GM18507 (cell line): ENCODE measurements at regions not wholly inside any gene's neighbourhood (a gene's known extent, or its start where the extent isn't known, plus 50 kb on each side); places are given as distances from the start of the nearest gene placed in this dataset.
"Not testable (repeated sequence)": the region's sequence is repeated elsewhere in the genome, so short reads cannot be mapped to it uniquely, and the experiment has no call there.

Experiments
- DNase-seq: peaks from one replicate; pipeline ENCODE4 v3.0.0; 2011; ENCODE audit warnings: low read depth; ENCODE audit not compliant: insufficient read length; ENCODE audit errors: extremely low spot score
- FAIRE-seq: peaks from 2 replicates; lab custom pipeline; 2011; peaks lifted over from hg19 to GRCh38; lab: Jason Lieb, UNC

DNA sequence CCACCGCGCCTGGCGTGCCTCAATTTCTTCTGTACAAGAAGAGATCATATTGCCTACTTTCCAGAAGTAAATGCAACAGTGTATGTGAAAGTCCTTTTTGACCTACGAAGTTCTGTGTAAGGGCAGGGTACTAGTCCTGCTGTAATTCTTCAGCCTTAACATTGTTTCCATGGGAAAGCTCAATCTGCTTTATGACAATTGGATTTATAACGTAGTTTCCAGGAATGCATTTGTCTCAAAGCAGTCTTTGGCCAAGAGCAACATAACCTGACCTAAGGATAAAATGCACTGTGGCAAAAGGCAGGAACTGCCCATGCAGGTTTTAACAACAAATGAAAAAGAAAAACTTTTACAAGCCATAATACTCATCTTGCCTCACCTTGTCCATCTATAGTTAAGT, 108.1 kb upstream of the PODXL start:
- no peak for FAIRE-seq
- DNase-seq, result no peak

DNA sequence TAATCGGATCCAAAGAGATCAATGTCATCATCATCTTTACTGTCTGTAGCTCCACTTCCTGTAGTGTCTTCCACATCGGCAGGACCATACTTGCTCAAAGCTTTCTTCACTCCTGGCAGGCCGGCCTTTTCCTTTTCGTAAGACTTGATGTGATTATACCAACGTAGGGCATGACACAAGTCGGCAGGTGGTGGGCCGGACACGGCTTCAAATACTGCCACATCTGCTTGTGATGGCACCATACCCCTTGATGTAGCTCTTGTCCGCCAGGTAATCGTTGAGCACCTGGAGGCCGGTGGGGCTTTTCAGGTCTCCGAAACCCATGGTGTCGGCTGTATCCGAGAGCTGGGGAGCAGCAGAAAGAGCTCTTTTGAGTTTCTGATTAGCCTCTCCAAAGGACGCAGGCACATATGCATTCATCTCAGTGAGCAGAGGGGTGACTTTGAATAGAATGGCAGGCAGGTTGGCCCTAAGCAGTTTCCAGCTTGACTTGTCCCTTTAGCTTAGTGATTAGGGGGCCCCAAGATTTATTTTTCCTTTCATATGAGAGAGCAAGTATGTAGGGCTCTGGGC, 106.0 kb upstream of the PODXL start:
- not testable (repeated sequence) for FAIRE-seq, DNase-seq

- DNase-seq (no peak), FAIRE-seq (no peak)
Measured at GRCh38 chr7:131657881-131658280, 101.5 kb upstream of the PODXL start.

GRCh38 chr7:131656980-131657723, 100.7 kb upstream of the PODXL start:
- FAIRE-seq (no peak), DNase-seq (no peak)

DNA sequence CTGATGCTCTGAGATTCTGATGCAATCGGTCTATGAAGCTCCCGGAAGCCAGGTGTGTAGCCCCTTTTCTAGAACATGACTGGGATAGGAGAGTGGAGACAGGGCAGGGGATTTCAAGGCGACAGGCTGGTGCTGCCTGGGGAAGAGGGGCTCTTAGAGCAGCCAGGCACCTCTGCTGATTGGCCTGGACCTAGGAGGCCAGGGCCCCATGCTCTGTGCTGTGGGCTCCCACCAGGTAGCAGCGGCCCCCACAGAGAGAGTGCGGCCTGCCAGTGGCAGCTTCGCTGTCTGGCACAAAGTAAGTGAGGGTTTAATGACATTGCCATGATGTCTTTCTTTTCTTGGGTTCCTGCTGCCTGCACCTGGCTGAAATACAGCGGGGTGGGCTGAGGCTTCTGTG, 99.4 kb upstream of the PODXL start:
- no peak for DNase-seq
- no peak for FAIRE-seq

GRCh38 chr7:131655447-131655846, 99.0 kb upstream of the PODXL start:
- no peak for FAIRE-seq
- DNase-seq, result no peak

GRCh38 chr7:131654668-131655326, 98.4 kb upstream of the PODXL start:
- peak; percentile 59 for FAIRE-seq

GRCh38 chr7:131654249-131654558, 97.8 kb upstream of the PODXL start:
- FAIRE-seq (no peak), DNase-seq (no peak)

More at GRCh38 chr7:131654668-131655326, 98.4 kb upstream of the PODXL start:
- DNase-seq, result peak; percentile 81

GRCh38 chr7:131653418-131654248, 97.2 kb upstream of the PODXL start:
- DNase-seq, result no peak
- FAIRE-seq, result no peak

DNA sequence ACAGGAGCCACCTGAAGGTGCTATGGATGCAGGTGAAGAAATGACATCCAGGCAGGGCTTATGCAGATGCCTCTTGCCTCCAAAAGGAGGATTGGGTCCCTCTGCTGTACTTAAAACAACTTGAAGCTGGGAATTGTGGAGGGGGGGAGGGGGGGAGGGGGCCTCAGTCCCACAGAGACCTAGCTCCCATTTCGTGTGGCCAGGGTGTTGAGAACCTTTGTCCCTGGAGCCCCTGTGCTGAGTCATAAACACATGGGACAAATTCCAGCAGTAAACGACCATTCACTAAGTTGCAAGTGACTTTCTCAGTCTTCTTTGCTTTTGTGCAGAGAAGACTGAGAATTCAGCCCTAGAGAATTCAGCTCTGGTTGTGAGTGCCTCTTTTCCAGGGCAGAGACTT, 96.5 kb upstream of the PODXL start:
- no peak for FAIRE-seq
- DNase-seq, result no peak

DNA sequence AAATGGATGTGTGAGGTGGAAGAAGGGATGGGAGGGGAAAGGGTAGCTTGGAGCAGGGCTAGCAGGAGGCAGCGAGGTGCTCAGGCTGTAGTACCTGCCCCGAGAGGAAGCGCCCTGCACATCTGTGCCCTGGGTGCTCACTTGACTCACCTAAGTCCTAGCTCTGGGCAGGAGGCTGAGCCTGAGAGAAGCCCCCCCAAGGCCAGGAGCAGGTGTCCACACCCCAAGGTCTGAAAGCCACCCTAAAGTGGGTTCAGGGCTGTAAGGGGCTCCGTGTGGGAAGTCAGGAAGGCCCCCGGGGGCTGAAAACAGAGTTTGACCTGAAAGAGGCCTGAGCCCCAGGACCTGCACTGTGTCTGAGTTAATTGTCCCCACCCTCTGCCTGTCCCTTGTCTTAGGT, 95.8 kb upstream of the PODXL start:
- FAIRE-seq, result no peak
- DNase-seq, result no peak

GRCh38 chr7:131649879-131650278, 93.5 kb upstream of the PODXL start:
- FAIRE-seq (no peak), DNase-seq (no peak)

- no peak for FAIRE-seq
- DNase-seq, result no peak
Measured at GRCh38 chr7:131649003-131649541, 92.6 kb upstream of the PODXL start.

GRCh38 chr7:131648491-131648890, 92.1 kb upstream of the PODXL start:
- FAIRE-seq (no peak), DNase-seq (no peak)

GRCh38 chr7:131646203-131646602, 89.8 kb upstream of the PODXL start:
- FAIRE-seq (no peak), DNase-seq (no peak)

- FAIRE-seq (no peak), DNase-seq (no peak)
Measured at GRCh38 chr7:131642429-131642828, 86.0 kb upstream of the PODXL start.

GRCh38 chr7:131640686-131641085, 84.3 kb upstream of the PODXL start:
- FAIRE-seq, result no peak

DNA sequence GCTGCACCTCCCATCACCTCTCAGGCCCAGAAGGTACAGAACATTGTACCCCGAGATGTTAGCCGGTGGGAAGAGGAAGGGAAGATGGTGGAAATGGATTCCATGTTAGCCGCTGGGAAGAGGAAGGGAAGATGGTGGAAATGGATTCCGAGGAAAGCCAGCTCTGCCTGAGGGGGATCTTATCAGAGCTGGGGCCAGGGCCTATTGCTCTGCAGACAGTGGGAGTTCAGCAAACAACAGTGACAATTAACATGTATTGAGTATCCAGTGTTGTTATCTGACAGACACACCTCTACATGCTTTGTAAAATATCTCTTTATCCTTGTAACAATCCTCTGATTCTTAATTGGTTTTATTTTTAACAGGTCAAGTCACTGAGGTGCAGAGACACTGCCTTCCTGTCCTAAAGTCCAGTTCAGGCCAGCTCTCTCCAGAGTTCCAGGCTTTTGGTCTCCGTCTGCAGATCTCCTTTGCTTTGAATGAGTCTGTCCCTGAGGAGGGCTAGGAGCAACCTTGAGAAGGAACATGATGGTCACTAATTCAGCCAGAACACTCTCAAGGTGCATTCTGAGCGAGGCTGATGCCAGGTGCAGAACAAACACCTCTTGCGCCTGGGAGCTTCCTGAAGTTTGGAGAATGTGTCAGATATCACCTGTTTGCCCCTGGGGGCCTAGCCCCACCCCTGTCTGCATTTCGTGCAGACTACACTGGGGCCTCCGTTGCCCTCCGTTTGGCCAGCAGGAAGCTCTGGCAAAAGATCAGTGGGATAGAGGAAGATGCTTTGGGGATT, 82.4 kb upstream of the PODXL start:
- FAIRE-seq (no peak), DNase-seq (no peak)

More at GRCh38 chr7:131640686-131641085, 84.3 kb upstream of the PODXL start:
- DNase-seq, result no peak

- no peak for DNase-seq
- FAIRE-seq, result no peak
Measured at GRCh38 chr7:131637859-131638258, 81.4 kb upstream of the PODXL start.
